ENCODE measurements at regions not wholly inside any gene's neighbourhood (a gene's known extent, or its start where the extent isn't known, plus 50 kb on each side); places are given as distances from the start of the nearest gene placed in this dataset.

DNA sequence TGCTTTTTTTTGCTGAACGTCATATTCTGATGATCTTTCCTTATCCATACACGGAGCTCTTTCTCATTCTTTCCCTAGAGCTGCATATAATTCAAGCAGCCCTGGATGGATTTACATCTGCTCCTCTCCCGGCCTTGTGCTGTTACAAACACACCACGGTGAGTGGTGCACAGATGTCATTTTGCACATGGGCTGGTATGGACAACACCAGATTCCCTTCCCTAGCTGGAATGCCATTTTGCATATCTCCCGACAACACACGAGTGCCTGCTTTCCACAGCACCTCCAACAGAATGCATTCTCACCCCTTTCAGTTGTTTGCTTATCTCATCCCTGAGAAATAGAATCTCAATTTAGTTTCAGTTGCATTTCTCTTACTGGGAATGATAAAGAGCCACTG, 69.5 kb upstream of the AFDN start:
- no peak for DNase-seq (ENCODE audit: low spot score)

DNA sequence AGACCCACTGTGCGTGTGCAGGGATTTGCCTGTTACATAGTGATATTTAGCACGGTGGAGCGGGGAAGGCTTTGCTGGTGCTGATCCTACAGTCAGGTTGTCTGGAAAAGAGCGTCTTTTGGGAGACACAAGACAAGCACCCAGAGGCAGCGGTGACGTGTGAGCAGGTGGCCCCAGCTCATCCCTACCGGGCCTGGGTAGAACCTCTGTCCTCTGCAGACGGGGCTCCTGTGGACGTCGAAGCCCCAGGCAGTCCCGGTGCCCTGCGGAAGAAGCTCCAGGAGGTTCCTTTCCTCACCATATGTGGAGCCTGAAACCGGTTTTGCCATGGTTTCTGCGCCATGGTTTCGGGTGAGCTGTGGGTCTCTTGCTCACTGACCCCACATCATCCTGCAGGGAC, 68.9 kb upstream of the AFDN start:
- DNase-seq (ENCODE audit: low spot score), result no peak
- TF ChIP-seq, protein P1, sequence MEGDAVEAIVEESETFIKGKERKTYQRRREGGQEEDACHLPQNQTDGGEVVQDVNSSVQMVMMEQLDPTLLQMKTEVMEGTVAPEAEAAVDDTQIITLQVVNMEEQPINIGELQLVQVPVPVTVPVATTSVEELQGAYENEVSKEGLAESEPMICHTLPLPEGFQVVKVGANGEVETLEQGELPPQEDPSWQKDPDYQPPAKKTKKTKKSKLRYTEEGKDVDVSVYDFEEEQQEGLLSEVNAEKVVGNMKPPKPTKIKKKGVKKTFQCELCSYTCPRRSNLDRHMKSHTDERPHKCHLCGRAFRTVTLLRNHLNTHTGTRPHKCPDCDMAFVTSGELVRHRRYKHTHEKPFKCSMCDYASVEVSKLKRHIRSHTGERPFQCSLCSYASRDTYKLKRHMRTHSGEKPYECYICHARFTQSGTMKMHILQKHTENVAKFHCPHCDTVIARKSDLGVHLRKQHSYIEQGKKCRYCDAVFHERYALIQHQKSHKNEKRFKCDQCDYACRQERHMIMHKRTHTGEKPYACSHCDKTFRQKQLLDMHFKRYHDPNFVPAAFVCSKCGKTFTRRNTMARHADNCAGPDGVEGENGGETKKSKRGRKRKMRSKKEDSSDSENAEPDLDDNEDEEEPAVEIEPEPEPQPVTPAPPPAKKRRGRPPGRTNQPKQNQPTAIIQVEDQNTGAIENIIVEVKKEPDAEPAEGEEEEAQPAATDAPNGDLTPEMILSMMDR (IDR thresholded peaks at IDR 0.05; ENCODE audit: extremely low read depth, missing control alignments), result no peak

More for the DNA sequence above, 69.5 kb upstream of the AFDN start:
- TF ChIP-seq, protein P1 (IDR thresholded peaks at IDR 0.05; ENCODE audit: extremely low read depth, missing control alignments), result no peak

DNA sequence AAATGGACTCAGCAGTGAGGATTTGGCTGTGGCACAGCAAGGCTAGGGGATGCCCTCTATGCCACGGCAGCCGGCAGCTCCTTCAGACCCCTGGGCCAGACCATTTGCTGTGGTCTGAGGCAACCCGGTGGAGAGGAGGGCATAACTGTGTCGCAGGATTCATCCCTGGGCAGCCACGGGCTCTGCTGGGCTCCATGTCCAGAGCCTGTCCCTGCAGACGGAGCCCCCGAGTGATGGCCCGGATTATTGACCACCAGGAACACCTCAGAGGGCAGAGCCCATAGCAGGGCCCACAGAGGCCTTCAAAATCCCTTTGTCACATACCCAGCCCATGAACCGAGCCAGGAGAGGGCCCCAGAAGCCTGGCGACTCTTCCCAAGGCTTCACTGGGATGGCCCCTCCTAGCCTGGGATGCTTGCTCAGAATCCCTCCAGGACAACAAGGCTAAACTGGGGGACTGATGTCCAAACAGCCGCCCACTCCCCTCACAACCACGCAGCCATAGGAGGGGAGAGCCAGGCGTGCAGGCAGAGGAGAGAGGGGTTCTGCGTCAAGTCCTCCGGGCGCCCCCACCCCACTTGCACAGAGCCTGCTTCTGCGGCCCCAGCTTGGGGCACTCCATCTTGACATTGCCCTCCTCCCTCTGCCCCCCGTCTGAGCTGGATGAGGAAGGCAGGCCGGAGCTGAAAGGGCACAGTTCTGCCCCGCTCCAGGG, 68.2 kb upstream of the AFDN start:
- TF ChIP-seq, protein P1 (IDR thresholded peaks at IDR 0.05; ENCODE audit: extremely low read depth, missing control alignments), result no peak
- no peak for DNase-seq (ENCODE audit: low spot score)

DNA sequence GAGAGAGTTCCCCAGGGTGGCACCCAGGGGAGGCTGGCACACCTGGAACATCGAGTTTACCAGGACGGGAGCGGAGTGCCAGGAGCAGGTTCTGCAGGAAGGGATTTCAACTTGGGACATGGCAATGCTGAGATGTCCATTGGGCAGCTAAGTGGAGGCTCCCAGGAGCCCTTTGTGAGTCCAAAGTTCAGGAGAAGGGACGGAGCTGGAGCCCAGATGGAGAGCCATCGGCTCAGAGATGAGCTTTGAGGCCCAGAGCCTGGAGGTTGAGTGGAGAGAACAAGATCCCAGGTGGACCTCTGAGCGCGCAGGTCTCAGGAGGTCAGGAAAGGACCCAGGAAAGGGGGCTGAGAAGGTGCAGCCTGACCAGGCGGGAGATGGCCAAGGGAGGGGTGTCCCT, 67.5 kb upstream of the AFDN start:
- no peak for DNase-seq (ENCODE audit: low spot score)
- TF ChIP-seq, protein P1 (IDR thresholded peaks at IDR 0.05; ENCODE audit: extremely low read depth, missing control alignments), result no peak

DNA sequence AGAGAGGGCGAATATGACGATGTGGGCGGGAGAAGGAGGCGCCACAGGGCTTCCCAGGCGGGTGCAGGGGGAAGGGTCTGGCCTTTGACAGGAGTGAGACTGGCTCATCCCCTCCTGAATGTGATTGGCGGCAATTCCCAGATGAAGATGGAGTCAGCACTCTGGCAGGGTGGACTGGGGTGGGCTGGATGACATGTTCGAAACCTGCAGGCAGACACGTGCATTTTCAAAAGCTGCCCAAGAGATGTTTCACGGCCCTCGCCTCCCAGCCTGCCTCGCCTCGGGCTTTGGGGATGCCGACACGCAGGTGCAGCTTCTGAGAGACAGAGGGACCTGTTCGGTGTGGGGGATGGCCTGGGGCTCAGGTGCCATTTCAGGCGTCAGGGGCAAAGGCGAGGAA, 66.8 kb upstream of the AFDN start:
- TF ChIP-seq, protein P1 (IDR thresholded peaks at IDR 0.05; ENCODE audit: extremely low read depth, missing control alignments), result no peak
- DNase-seq (ENCODE audit: low spot score), result no peak

DNA sequence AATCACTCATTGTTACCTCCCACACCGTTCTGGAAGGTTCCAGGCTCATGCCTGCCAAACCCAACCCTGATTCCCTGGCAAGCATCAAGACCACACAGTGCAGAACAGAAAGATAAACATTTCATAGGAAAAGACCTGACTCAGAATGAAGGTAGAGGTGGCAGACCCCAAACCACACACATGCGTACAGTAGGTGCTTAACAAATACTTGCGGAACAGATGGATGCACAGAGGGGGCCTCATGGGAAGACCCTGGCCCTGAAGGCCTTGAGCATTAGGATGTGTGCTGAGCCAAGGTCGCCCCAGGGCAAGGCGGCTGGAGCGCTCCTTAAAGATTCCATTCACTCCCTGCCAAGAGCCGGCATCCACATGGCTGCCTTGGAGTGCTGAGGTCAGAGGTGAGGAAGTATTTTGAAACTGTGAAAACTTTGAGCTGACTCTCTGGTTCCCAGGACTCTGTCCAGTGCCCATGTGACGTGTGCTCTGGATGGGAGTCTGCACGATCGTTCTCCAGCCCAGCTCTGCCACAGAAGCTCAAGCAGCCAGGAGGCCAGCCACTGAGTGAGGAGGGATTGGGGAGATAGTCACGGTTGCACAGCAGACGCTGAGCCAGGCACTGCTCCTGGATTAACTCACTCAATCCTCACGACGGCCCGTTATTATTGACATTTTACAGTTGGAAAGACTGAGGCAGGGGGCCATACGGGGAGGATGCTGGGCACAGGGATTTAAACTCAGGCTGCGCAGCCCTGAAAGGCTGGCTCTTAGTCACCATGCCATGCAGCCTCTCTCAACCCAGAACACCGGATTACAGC, 65.5 kb upstream of the AFDN start:
- TF ChIP-seq, protein P1 (IDR thresholded peaks at IDR 0.05; ENCODE audit: extremely low read depth, missing control alignments), result no peak

DNA sequence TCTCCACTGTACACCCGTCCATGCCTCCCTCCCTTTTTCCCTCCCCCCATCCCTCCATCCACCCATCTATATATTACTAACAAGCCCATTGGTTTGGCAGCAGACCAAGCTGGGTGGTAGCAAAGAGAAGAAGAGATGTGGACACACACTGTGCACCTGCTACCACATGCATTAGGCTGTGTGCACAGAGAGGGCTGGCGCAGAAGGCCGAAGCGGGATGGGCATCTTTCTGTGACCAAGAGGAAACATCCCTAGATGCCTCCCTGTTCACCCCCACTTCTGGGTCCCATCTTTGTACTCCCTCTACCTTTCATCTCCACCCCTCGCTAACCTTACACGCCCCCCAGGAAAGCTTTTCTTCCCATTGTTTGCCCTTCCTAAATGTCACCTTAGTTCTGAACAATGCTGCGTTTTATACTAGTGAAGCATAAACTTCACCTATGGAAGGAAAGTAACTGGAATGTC, 64.9 kb upstream of the AFDN start:
- TF ChIP-seq, protein P1 (IDR thresholded peaks at IDR 0.05; ENCODE audit: extremely low read depth, missing control alignments), result no peak
- DNase-seq (ENCODE audit: low spot score), result no peak

More for the DNA sequence above, 65.5 kb upstream of the AFDN start:
- no peak for DNase-seq (ENCODE audit: low spot score)

All from GM20000 (cell line).